CD4-positive, alpha-beta T cell treated with Interleukin-21 for 1 hour (primary cell): ENCODE measurements at regions not wholly inside any gene's neighbourhood (a gene's known extent, or its start where the extent isn't known, plus 50 kb on each side); places are given as distances from the start of the nearest gene placed in this dataset.
"Not testable (repeated sequence)": the region's sequence is repeated elsewhere in the genome, so short reads cannot be mapped to it uniquely, and the experiment has no call there.

Experiments used
- DNase-seq: peaks from one replicate; pipeline ENCODE4 v3.0.0-alpha.2; 2020

DNA sequence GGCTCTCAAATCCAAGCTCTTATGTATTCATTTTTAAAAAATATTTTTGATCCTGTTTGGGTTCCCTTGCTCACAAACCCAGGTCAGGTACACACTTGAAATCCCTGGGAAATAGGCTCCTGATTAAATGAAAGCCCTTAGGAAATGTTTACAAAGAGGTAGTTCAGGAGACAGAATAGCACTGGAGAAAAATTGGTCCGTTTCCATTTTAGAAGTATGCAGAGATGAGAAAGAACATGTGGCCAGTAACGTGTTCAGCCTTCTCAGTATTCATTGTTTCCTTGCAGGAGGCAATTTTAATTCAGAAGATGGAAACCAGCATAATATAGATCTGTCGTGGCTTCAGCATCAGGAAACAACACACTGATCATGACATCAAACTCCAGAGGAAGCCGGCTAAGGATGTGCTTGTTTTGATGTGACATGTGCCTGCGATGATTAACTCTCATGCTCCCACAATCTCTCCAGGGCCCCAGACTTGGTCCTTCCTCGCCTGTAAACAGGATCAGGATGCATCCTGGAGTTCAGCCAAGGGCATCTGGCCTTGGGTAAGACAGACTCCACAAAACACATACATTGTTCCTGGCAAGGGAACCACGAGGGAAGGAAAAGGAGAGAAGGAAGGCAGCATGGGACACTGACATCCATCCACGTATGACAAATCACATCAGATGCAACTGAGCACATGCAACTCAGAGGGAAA, 350.5 kb upstream of the THBS1 start:
- DNase-seq, result no peak

- DNase-seq, result no peak
Measured at GRCh38 chr15:39230908-39231285, 350.0 kb upstream of the THBS1 start.

- no peak for DNase-seq
Measured at GRCh38 chr15:39232512-39232911, 348.4 kb upstream of the THBS1 start.

- no peak for DNase-seq
Measured at GRCh38 chr15:39235084-39235795, 345.6 kb upstream of the THBS1 start.

DNA sequence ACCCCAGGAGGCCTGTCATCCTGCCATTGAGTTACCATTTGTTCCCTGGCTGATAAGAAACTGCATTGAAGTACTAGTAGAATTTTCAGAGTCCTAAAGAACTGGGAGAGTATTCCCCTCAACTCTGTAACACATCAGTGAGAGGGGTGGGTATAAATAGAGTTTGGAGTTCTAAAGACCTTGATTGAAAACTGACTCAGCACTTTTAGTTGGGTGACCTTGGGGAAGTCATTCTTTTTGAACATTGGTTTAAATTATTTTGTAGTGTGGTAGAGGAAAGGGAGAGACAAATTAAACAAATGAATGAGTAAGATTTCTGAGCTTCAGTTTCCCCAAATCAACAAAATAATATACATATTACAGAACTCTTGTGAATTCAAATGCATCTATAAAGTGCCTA, 344.5 kb upstream of the THBS1 start:
- DNase-seq, result no peak

- no peak for DNase-seq
Measured at GRCh38 chr15:39238443-39238842, 342.4 kb upstream of the THBS1 start.

- no peak for DNase-seq
Measured at GRCh38 chr15:39239562-39239961, 341.3 kb upstream of the THBS1 start.

GRCh38 chr15:39242345-39242744, 338.5 kb upstream of the THBS1 start:
- no peak for DNase-seq

DNA sequence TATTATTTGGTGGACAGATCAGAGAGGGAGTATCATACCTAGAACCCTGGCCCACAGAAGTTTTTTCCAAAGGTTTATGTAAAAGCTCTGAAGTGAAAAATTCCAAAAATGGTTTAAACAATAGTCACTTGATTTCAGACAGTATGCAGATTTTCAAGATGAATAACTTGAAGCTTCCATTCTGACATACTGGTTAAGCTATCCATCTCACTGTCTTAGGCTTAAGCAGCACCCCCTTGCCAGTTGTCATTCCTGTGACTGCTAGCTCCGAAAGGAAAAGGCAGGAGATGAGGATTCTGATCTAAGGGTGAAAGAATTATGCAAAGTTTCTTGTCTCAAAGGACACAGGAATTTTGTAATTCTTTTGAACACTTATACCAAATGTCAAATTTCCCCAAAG, 337.5 kb upstream of the THBS1 start:
- DNase-seq, result no peak

GRCh38 chr15:39244776-39245175, 336.1 kb upstream of the THBS1 start:
- DNase-seq, result no peak

DNA sequence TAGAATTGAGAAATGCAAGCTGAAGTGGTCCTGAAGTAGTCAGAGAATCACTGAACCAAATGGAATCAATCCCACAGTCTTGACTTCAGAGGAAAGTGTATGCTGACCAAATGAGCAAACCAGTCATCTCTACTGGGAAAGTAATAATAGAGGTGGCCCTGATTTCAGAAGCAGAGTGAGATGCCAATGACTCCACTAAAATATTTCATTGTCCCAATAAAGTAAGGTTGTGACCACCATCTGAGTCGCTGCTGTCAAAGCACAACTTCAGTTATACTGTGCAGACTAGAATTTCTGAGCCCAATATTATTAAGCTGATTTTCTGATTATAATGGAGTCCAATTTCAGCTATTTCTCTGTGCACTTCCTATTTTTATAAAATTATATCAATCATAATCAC, 334.4 kb upstream of the THBS1 start:
- DNase-seq, result no peak

DNA sequence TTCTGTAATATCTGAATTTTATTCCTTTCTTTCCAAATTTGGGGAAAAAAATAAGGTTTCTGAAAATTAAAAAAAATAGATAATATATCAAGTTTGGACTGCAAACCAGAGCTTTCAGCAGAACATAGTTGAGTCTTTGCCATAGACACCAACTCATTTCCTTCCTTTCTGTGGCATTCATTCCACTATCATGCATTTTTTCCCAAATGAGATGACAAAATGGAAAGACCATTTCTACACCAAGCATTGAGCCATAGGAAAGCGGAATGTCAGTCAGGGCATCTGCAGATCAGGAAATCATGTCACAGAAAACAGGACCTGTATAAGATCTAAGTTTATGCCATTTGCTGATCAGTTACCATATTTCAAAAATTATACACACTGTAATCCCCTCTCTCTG, 333.3 kb upstream of the THBS1 start:
- DNase-seq, result no peak

- DNase-seq, result no peak
Measured at GRCh38 chr15:39248204-39248603, 332.7 kb upstream of the THBS1 start.

- DNase-seq, result no peak
Measured at GRCh38 chr15:39250001-39250400, 330.9 kb upstream of the THBS1 start.

DNA sequence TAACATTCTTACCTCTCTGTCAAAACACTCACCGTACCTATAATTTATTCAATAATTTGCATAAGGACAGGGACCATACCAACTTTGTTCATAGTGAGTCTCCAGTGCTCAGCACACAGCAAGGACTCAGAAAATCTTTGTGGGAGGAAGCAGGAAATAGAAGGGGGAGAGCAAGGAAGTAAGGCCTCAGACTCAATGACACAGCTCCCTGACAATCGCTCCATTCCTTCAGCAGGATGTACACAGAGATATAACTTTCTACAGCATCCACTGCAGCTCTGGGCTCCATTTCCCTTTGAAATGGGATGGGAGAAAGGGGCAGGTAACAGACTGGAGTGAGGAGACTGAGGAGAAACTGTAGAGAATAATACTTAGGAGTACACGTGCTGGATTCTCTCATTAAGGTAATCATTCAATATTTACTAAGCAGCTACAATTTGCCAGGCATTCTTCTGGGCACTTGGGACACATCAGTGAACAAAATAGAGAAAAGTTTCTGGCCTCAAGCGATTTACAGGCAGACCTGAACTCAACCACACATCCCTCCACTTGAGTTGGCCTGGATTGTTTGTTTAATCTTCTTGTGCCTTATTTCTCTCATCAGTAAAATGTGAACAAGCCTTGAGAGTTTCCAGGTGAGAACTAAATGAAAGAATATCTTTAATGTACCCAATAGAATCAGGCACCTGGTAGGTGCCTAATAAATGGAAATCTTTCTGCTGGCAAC, 330.3 kb upstream of the THBS1 start:
- DNase-seq, result no peak

DNA sequence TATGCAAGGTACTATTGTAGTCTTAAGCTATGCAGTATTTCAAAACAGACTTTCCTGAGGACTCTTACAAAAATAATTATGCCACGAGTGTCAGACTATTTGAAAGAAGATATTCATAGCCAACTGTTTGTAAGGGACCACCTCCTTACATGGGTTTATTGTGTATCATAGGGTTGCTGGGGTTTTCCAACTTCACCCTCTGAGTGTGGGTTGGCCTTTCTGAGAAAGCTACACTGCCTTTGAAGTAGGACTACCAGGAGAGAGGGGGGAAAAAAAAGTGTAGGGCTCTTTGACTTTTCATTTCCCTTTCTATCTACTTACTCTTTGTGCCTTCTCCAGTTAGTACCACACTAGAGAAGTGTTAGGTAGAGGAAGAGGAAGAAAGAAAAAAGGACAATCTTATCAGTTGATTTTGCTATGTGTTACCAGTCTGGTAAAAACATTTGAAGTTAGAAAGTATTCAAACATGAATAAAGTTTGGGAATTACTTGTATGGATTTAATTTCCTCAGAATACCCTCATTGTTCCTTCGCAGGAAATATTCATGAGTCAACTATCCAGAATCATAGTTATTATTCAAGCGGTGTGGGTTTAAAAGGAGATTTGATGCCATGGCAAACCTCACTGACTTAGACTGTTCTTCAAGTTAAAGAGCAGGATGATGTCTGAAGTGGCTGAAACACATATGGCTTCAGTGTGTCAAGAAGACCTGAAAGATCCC, 329.3 kb upstream of the THBS1 start:
- no peak for DNase-seq

GRCh38 chr15:39252134-39252470, 328.8 kb upstream of the THBS1 start:
- no peak for DNase-seq

- no peak for DNase-seq
Measured at GRCh38 chr15:39253552-39253951, 327.3 kb upstream of the THBS1 start.

DNA sequence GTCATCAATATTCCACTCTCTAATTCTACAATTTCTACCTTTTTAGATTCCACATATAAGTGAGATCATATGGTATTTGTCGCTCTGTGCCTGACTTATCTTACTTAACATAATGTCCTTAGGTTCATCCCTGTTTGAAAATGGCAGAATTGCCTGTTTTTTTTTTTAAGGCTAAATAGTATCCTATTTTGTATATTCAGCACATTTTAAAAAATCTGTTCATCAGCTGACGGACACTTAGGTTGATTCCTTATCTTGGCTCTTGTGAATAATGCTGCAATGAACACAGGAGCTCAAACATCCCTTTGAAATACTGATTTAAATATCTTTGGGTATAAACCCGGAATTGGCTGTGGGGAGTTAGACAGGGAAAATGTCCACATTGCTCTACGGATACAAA, 326.7 kb upstream of the THBS1 start:
- no peak for DNase-seq

DNA sequence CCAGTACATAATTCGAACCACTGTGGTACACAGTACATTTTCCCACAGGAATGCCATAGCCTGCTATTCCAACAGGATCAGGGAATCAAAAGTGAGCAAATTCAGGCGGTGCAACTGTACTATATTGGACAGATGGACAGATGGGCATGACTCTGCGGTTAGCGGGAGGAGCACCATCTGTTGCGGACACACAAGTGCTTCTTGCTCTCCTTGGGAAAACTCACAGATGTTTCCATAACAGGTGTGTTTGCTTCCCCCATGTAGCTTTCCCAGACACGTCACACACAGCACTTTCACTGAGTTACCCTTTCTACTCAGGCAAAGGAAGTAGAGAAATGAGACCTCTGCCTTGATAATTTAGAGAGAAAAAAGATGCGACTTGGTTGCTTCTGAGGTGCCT, 325.1 kb upstream of the THBS1 start:
- no peak for DNase-seq

GRCh38 chr15:39260391-39260790, 320.5 kb upstream of the THBS1 start:
- no peak for DNase-seq

DNA sequence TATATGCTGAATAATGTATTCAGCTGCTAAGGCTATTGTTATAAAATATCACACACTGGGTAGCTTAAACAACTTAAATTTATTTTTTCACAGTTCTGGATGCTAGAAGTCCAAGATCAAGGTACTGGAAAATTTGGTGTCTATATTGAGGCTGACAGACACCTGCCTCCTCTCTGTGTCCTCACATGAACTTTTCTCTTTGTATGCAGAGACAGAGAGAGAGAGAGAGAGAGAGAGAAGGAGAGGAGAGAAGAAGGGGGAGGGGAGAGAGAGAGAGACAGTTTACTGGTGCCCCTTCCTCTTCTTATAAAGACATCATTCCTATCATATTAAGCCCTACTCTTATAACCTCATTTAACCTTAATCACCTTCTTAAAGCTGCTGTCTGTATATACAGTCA, 320.1 kb upstream of the THBS1 start:
- no peak for DNase-seq

GRCh38 chr15:39261397-39262183, 319.3 kb upstream of the THBS1 start:
- DNase-seq, result not testable (repeated sequence)
